ENCODE measurements at regions not wholly inside any gene's neighbourhood (a gene's known extent, or its start where the extent isn't known, plus 50 kb on each side); places are given as distances from the start of the nearest gene placed in this dataset.

GRCh38 chr9:107872457-107873192 is 383.1 kb upstream of the KLF4 start:
- CTCF ChIA-PET: interaction anchor here (0.6 kb wide), 1 partner anchor 9 kb away, joined by 3 read pairs; no protein-coding TSS in a partner anchor
- DNase-seq: no peak
- Mint-ChIP-seq H3K9me3 (ENCODE audit: low read depth, unreplicated experiment) (no peaks in the 10 kb centered on the region), H3K36me3 (ENCODE audit: insufficient read depth, unreplicated experiment) (no peaks in the 10 kb centered on the region), H3K4me1 (ENCODE audit: low read depth, unreplicated experiment) (no peaks in the 10 kb centered on the region), H3K4me3 (ENCODE audit: low read depth, unreplicated experiment) (no peak overlapping the region), H3K27me3 (ENCODE audit: unreplicated experiment) (no peaks in the 10 kb centered on the region), H3K27ac (ENCODE audit: unreplicated experiment) (no peak overlapping the region)
- BruUV-seq (replicated peaks): no TSS peak
- intact Hi-C loops (cut with micrococcal nuclease; ENCODE audit: unreplicated experiment): no loop called here
- TF ChIP-seq CTCF (IDR thresholded peaks at IDR 0.05; ENCODE audit: unreplicated experiment): no peak

DNA sequence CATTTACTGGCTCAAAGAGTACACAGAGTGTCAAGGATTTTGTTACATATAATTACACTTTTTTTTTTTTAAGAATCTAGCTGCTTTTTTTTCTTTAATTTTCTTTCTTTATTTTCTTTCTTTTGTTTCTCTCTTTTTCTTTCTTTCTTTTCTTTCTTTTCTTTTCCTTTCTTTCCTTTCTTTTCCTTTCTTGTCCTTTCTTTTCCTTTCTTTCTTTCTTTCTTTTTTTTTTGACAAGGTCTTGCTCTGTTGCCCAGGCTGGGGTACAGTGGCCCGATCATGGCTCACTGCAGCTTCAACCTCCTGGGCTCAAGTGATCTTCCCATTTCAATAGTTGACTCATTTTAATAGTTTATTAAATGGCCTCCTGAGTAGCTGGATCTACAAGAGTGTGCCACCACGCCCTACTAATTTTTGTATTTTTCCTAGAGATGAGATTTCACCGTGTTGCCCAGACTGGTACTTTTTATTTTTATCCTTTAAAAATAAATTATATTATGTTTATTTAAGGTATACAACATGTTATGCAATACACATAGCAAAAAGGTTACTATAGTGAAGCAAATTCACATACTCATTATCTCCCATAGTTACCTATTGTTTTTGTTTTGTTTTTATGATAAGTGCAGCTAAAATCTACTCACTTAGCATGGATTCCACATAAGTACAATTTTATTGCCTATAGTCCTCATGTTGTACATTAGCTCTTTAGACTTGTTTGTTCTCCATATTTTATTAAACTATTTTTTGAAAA is 381.5 kb upstream of the KLF4 start:
- Mint-ChIP-seq H3K4me1 (ENCODE audit: low read depth, unreplicated experiment) (no peaks in the 10 kb centered on the region), H3K27me3 (ENCODE audit: unreplicated experiment) (no peaks in the 10 kb centered on the region), H3K36me3 (ENCODE audit: insufficient read depth, unreplicated experiment) (no peaks in the 10 kb centered on the region), H3K9me3 (ENCODE audit: low read depth, unreplicated experiment) (no peaks in the 10 kb centered on the region), H3K4me3 (ENCODE audit: low read depth, unreplicated experiment) (no peak overlapping the region), H3K27ac (ENCODE audit: unreplicated experiment) (no peak overlapping the region)
- BruUV-seq (replicated peaks): no TSS peak
- CTCF ChIA-PET: no interaction called here
- no peak for TF ChIP-seq CTCF (IDR thresholded peaks at IDR 0.05; ENCODE audit: unreplicated experiment)
- intact Hi-C loops (cut with micrococcal nuclease; ENCODE audit: unreplicated experiment): no loop called here
- DNase-seq: no peak

DNA sequence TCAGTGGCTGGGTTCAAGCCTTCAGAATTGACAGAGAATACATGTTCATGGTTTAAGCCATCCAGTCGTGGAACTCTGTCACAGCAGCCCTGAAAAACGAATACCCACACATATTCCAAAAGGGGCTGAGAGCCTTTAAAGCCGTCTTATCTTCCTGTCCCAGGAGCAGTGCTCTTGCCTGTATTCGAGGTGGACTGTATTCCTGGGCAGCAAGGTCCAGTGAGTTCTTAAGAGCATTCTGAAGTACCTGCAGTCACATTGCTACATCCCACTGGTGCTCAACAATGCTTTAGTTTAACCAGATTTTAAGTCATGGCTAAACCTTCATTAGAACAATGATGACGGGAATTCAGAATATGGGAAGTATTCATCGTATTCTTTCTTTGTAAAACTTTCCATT is 380.7 kb upstream of the KLF4 start:
- no peaks in the 10 kb centered on the region for H3K27me3 Mint-ChIP-seq (ENCODE audit: unreplicated experiment)
- no peak overlapping the region for H3K4me3 Mint-ChIP-seq (ENCODE audit: low read depth, unreplicated experiment)
- intact Hi-C loops (cut with micrococcal nuclease; ENCODE audit: unreplicated experiment): no loop called here
- no peaks in the 10 kb centered on the region for H3K4me1 Mint-ChIP-seq (ENCODE audit: low read depth, unreplicated experiment)
- BruUV-seq (replicated peaks): no TSS peak
- CTCF ChIA-PET: no interaction called here
- H3K36me3 Mint-ChIP-seq (ENCODE audit: insufficient read depth, unreplicated experiment): no peaks in the 10 kb centered on the region
- no peak overlapping the region for H3K27ac Mint-ChIP-seq (ENCODE audit: unreplicated experiment)
- DNase-seq: no peak
- H3K9me3 Mint-ChIP-seq (ENCODE audit: low read depth, unreplicated experiment): no peaks in the 10 kb centered on the region
- TF ChIP-seq CTCF (IDR thresholded peaks at IDR 0.05; ENCODE audit: unreplicated experiment): no peak

DNA sequence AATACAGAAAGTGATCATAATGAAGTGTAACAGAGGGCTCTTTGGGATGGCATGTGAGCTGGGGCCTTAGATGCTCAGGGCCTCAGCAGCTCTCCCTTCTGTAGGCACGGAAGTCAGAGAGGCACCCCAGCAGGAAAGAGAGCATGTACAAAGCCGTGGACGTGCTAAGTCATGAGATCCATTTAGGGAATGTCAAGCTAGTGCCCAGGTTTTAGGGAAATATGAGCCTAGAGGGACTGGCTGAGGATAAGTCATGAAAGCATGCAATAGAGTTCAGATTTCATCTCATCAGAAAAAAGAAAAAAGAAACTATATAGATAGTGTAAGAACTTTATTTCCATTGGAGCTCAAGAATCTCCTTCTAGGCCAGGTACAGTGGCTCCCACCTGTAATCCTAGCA is 379.5 kb upstream of the KLF4 start:
- Mint-ChIP-seq H3K9me3 (ENCODE audit: low read depth, unreplicated experiment) (no peaks in the 10 kb centered on the region), H3K27me3 (ENCODE audit: unreplicated experiment) (no peaks in the 10 kb centered on the region), H3K36me3 (ENCODE audit: insufficient read depth, unreplicated experiment) (no peaks in the 10 kb centered on the region), H3K4me1 (ENCODE audit: low read depth, unreplicated experiment) (no peaks in the 10 kb centered on the region), H3K27ac (ENCODE audit: unreplicated experiment) (no peak overlapping the region), H3K4me3 (ENCODE audit: low read depth, unreplicated experiment) (no peak overlapping the region)
- intact Hi-C loops (cut with micrococcal nuclease; ENCODE audit: unreplicated experiment): no loop called here
- DNase-seq: no peak
- no TSS peak for BruUV-seq (replicated peaks)
- CTCF ChIA-PET: no interaction called here
- no peak for TF ChIP-seq CTCF (IDR thresholded peaks at IDR 0.05; ENCODE audit: unreplicated experiment)
